Activated CD8-positive, alpha-beta T cell treated with anti-CD3 and anti-CD28 coated beads for 36 hours (primary cell): ENCODE measurements at regions not wholly inside any gene's neighbourhood (a gene's known extent, or its start where the extent isn't known, plus 50 kb on each side); places are given as distances from the start of the nearest gene placed in this dataset.
"Not testable (repeated sequence)": the region's sequence is repeated elsewhere in the genome, so short reads cannot be mapped to it uniquely, and the experiment has no call there.

Experiments
- ATAC-seq: fragments of 200-7000 bp; cut with Tn5 transposase; one replicate; pipeline ENCODE4 v1.10.0; 2021; ENCODE audit warnings: mild to moderate bottlenecking, moderate library complexity
- CTCF ChIA-PET: fragments of 350-600 bp; sonication (Branson Sonifier 250); formaldehyde crosslinking; loops from one replicate; lab custom pipeline; 2021; ENCODE audit warnings: antibody characterized with exemption; lab: Charles Lee
- POLR2A ChIA-PET: fragments of 350-600 bp; sonication (Branson Sonifier 250); formaldehyde crosslinking; loops from one replicate; lab custom pipeline; 2021; ENCODE audit warnings: antibody characterized with exemption; lab: Charles Lee
- DNase-seq: peaks from one replicate; pipeline ENCODE4 v3.0.0-alpha.2; 2020
- H3K27ac Mint-ChIP-seq: one replicate; pipeline ENCODE4 v1.8.0; 2021; ENCODE audit warnings: mild to moderate bottlenecking, mixed read lengths
- H3K27me3 Mint-ChIP-seq: one replicate; pipeline ENCODE4 v1.8.0; 2021; ENCODE audit warnings: mixed read lengths
- H3K36me3 Mint-ChIP-seq: one replicate; pipeline ENCODE4 v1.8.0; 2021; ENCODE audit warnings: low read depth, mixed read lengths
- H3K4me1 Mint-ChIP-seq: one replicate; pipeline ENCODE4 v1.8.0; 2021; ENCODE audit warnings: low read depth, mixed read lengths
- H3K4me3 Mint-ChIP-seq: one replicate; pipeline ENCODE4 v1.8.0; 2021; ENCODE audit warnings: mild to moderate bottlenecking, moderate library complexity, mixed read lengths
- H3K9me3 Mint-ChIP-seq: one replicate; pipeline ENCODE4 v1.8.0; 2021; ENCODE audit warnings: mixed read lengths
- CTCF ChIP-seq: fragments of 200-600 bp; IDR thresholded peaks from one replicate; pipeline ENCODE4 v1.8.0; 2022; ENCODE audit warnings: antibody characterized with exemption, mild to moderate bottlenecking
- intact Hi-C: fragments of 100-400 bp; cut with micrococcal nuclease; formaldehyde crosslinking; loops from one replicate; pipeline ENCODE4 v1.10.0; 2022

DNA sequence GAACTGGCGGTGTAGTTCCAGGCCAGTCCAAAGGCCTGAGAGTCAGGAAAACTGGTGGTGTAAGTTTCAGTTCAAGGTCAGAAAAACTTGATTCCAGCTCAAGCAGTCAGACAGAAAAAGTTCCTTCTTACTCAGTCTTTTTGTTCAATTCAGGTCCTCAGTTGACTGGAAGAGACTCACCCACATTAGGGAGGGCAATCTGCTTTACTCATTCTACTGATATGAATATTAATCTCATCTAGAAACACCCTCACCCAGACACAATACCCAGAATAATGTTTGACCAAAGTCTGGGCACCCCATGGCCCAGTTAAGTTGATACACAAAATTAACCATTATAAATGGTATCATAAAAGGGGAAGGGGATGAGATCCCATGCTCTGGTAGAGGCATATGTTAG is 50.1 kb upstream of the LTA4H start:
- ChIA-PET POLR2A (no interaction called here), CTCF (no interaction called here)
- TF ChIP-seq CTCF: no peak
- ATAC-seq (no peak), DNase-seq (no peak)
- Mint-ChIP-seq H3K4me1 (peaks cover 3% of the 10 kb centered on the region), H3K27me3 (no peaks in the 10 kb centered on the region), H3K36me3 (peaks cover 3% of the 10 kb centered on the region), H3K9me3 (peaks cover 8% of the 10 kb centered on the region), H3K4me3 (no peak overlapping the region), H3K27ac (no peak overlapping the region)
- intact Hi-C loops: no loop called here

DNA sequence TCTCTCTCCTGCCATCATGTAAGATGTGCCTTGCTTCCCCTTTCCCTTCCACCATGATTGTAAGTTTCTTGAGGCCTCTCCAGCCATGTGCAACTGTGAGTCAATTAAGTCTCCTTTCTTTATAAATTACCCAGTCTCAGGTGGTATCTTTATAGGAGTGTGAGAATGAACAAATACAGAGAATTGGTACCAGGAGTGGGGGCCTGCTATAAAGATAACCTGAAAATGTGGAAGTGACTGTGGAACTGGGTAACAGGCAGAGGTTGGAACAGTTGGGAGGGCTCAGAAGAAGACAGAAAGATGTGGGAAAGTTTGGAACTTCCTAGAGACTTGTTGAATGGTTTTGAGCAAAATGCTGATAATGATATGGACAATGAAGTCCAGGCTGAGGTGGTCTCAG is 50.8 kb upstream of the LTA4H start:
- H3K27ac Mint-ChIP-seq, POLR2A ChIA-PET, H3K27me3 Mint-ChIP-seq, H3K4me1 Mint-ChIP-seq, H3K4me3 Mint-ChIP-seq, CTCF ChIA-PET, intact Hi-C loops, H3K36me3 Mint-ChIP-seq, DNase-seq, ATAC-seq: not testable (repeated sequence)
- H3K9me3 Mint-ChIP-seq: peaks cover 12% of the 10 kb centered on the region

GRCh38 chr12:96091833-96092232 is 56.4 kb upstream of the LTA4H start:
- Mint-ChIP-seq H3K36me3 (no peaks in the 10 kb centered on the region), H3K4me1 (peaks cover 11% of the 10 kb centered on the region), H3K27ac (no peak overlapping the region), H3K4me3 (no peak overlapping the region), H3K9me3 (peaks cover 11% of the 10 kb centered on the region), H3K27me3 (no peaks in the 10 kb centered on the region)
- DNase-seq (no peak), ATAC-seq (no peak)
- ChIA-PET POLR2A (no interaction called here), CTCF (interaction anchor here (0.8 to 1.2 kb wide), 2 partner anchors 14 to 18 kb away, joined by 3 to 4 read pairs; no protein-coding TSS in a partner anchor)
- no peak for TF ChIP-seq CTCF
- intact Hi-C loops: no loop called here

- no peaks in the 10 kb centered on the region for H3K27me3 Mint-ChIP-seq
- no peaks in the 10 kb centered on the region for H3K36me3 Mint-ChIP-seq
- ChIA-PET CTCF (interaction anchor here (1.0 to 1.1 kb wide), 2 partner anchors 95 to 122 kb away, joined by 3 to 4 read pairs; no protein-coding TSS in a partner anchor), POLR2A (no interaction called here)
- TF ChIP-seq CTCF: no peak
- H3K9me3 Mint-ChIP-seq: peaks cover 11% of the 10 kb centered on the region
- DNase-seq (no peak), ATAC-seq (no peak)
- no peak overlapping the region for H3K4me3 Mint-ChIP-seq
- no peak overlapping the region for H3K27ac Mint-ChIP-seq
- peaks cover 11% of the 10 kb centered on the region for H3K4me1 Mint-ChIP-seq
- intact Hi-C loops: no loop called here
These were observed 58.3 kb upstream of the LTA4H start for GRCh38 chr12:96093543-96094196.

DNA sequence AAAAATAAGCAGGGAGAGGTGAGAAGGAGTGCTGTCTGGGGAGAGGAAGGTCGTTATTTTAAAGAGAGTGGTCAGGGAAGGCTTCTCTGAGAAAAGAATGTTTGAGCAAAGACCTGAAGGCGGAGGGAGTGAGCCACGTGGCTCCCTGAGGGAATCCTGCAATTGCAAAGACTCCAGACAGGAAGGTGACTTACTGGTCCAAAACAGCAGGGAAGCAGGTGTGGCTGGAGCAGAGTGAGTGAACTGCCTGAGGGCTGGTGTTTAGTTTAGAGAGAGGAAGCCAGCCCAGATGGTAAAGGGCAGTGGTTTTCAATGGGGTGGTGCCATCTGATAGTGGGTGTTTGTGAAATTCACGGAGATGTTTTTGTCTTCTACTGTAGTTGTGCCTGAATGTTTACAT is 58.8 kb upstream of the LTA4H start:
- Mint-ChIP-seq H3K9me3 (peaks cover 9% of the 10 kb centered on the region), H3K4me3 (no peak overlapping the region), H3K27ac (peak overlapping the region; percentile 10), H3K27me3 (no peaks in the 10 kb centered on the region), H3K4me1 (peaks cover 11% of the 10 kb centered on the region), H3K36me3 (no peaks in the 10 kb centered on the region)
- no peak for TF ChIP-seq CTCF
- ATAC-seq (peak; percentile 55), DNase-seq (no peak)
- ChIA-PET POLR2A (no interaction called here), CTCF (no interaction called here)
- intact Hi-C loops: no loop called here
